Hepatocyte (in vitro differentiated cells): ENCODE measurements at regions not wholly inside any gene's neighbourhood (a gene's known extent, or its start where the extent isn't known, plus 50 kb on each side); places are given as distances from the start of the nearest gene placed in this dataset.

ENCODE experiments used
- CTCF ChIP-seq: fragments of 200-600 bp; sonication (generic); IDR thresholded peaks from 2 replicates; pipeline ENCODE4 v1.5.1; 2016; ENCODE audit warnings: antibody characterized with exemption, mild to moderate bottlenecking; ENCODE audit not compliant: poor library complexity
- EZH2phosphoT487 ChIP-seq: fragments of 200-600 bp; sonication (generic); IDR thresholded peaks from one replicate; pipeline ENCODE4 v1.6.1; 2018; ENCODE audit warnings: antibody characterized with exemption, mild to moderate bottlenecking, low read depth, moderate library complexity; ENCODE audit not compliant: unreplicated experiment, severe bottlenecking

DNA sequence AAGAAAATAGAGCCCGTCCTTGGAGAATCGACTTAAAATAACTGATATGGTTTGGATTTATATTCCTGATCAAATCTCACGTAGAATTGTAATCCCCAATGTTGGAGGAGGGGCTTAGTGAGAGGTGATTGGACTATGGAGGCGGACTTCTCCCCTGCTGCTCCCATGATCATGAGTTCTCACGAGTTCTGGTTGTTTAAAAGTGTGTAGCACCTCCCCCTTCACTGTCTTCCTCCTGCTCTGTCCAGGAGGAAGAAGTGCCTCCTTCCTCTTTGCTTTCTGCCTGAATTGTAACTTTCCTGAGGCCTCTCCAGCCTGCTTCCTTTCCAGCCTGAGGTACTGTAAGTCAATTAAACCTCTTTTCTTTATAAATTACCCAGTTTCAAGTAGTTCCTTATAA is 529.2 kb downstream of the HAO1 start:
- TF ChIP-seq CTCF (no peak), EZH2phosphoT487 (no peak)
